GM21423 (cell line): ENCODE measurements at regions not wholly inside any gene's neighbourhood (a gene's known extent, or its start where the extent isn't known, plus 50 kb on each side); places are given as distances from the start of the nearest gene placed in this dataset.
"Not testable (repeated sequence)": the region's sequence is repeated elsewhere in the genome, so short reads cannot be mapped to it uniquely, and the experiment has no call there.

ENCODE experiments used
- ATAC-seq: cut with Tn5 transposase; IDR thresholded peaks from one replicate; pipeline ENCODE4 v1.9.1; 2021; ENCODE audit warnings: mild to moderate bottlenecking, moderate library complexity; ENCODE audit not compliant: unreplicated experiment

GRCh38 chr4:124132161-124132560, 580.4 kb downstream of the ANKRD50 start:
- ATAC-seq: no peak

- ATAC-seq: no peak
These were observed 578.8 kb downstream of the ANKRD50 start for GRCh38 chr4:124133753-124134152.

GRCh38 chr4:124135409-124135813, 577.1 kb downstream of the ANKRD50 start:
- ATAC-seq: no peak

- no peak for ATAC-seq
These were observed 573.5 kb downstream of the ANKRD50 start for GRCh38 chr4:124139044-124139443.

- ATAC-seq: no peak
These were observed 568.9 kb downstream of the ANKRD50 start for GRCh38 chr4:124143632-124144031.

GRCh38 chr4:124144238-124144654, 568.3 kb downstream of the ANKRD50 start:
- no peak for ATAC-seq

GRCh38 chr4:124146068-124146467, 566.5 kb downstream of the ANKRD50 start:
- no peak for ATAC-seq

- no peak for ATAC-seq
These were observed 561.5 kb downstream of the ANKRD50 start for GRCh38 chr4:124151031-124151430.

- no peak for ATAC-seq
These were observed 560.4 kb downstream of the ANKRD50 start for GRCh38 chr4:124152132-124152531.

GRCh38 chr4:124155239-124155638, 557.3 kb downstream of the ANKRD50 start:
- ATAC-seq: no peak

- ATAC-seq: no peak
These were observed 555.0 kb downstream of the ANKRD50 start for GRCh38 chr4:124157396-124158083.

GRCh38 chr4:124163401-124163800, 549.1 kb downstream of the ANKRD50 start:
- ATAC-seq: no peak

- no peak for ATAC-seq
These were observed 544.9 kb downstream of the ANKRD50 start for GRCh38 chr4:124167602-124168001.

- ATAC-seq: not testable (repeated sequence)
These were observed 543.0 kb downstream of the ANKRD50 start for GRCh38 chr4:124169524-124169923.

GRCh38 chr4:124173912-124174311, 538.6 kb downstream of the ANKRD50 start:
- no peak for ATAC-seq

- no peak for ATAC-seq
These were observed 534.7 kb downstream of the ANKRD50 start for GRCh38 chr4:124177647-124178425.

GRCh38 chr4:124178449-124179021, 534.0 kb downstream of the ANKRD50 start:
- ATAC-seq: no peak

- no peak for ATAC-seq
These were observed 532.9 kb downstream of the ANKRD50 start for GRCh38 chr4:124179506-124180186.

GRCh38 chr4:124181039-124181438, 531.5 kb downstream of the ANKRD50 start:
- no peak for ATAC-seq

GRCh38 chr4:124183231-124183630, 529.3 kb downstream of the ANKRD50 start:
- ATAC-seq: no peak

- ATAC-seq: no peak
These were observed 528.6 kb downstream of the ANKRD50 start for GRCh38 chr4:124183926-124184325.
